Ovary (tissue), 3 donors: ENCODE measurements at regions not wholly inside any gene's neighbourhood (a gene's known extent, or its start where the extent isn't known, plus 50 kb on each side); places are given as distances from the start of the nearest gene placed in this dataset.

Experiments used
- EP300 ChIP-seq: sonication (generic); formaldehyde crosslinking; IDR thresholded peaks from one replicate; pipeline ENCODE4 v1.6.1; 2017; ENCODE audit warnings: antibody characterized with exemption
- TF ChIP-seq, protein P1 (sequence below), 3 donors: fragments of 450-650 bp in 2 of 3; fragments of 200-600 bp in 1 of 3; IDR thresholded peaks; one replicate each; pipeline versions ENCODE4 v1.5.1 to v1.8.0; 2016 to 2022; ENCODE audit warnings: antibody characterized with exemption in 3 of 3, mild to moderate bottlenecking in 1 of 3
- donor health status: DM: no; HTN: no; CAD: no.

- TF ChIP-seq, protein P1, sequence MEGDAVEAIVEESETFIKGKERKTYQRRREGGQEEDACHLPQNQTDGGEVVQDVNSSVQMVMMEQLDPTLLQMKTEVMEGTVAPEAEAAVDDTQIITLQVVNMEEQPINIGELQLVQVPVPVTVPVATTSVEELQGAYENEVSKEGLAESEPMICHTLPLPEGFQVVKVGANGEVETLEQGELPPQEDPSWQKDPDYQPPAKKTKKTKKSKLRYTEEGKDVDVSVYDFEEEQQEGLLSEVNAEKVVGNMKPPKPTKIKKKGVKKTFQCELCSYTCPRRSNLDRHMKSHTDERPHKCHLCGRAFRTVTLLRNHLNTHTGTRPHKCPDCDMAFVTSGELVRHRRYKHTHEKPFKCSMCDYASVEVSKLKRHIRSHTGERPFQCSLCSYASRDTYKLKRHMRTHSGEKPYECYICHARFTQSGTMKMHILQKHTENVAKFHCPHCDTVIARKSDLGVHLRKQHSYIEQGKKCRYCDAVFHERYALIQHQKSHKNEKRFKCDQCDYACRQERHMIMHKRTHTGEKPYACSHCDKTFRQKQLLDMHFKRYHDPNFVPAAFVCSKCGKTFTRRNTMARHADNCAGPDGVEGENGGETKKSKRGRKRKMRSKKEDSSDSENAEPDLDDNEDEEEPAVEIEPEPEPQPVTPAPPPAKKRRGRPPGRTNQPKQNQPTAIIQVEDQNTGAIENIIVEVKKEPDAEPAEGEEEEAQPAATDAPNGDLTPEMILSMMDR (IDR thresholded peaks at IDR 0.05), result no peak
- no peak for TF ChIP-seq EP300
These were observed 125.1 kb downstream of the ETS2 start for GRCh38 chr21:38930853-38931252.
